Tibial nerve (tissue), 4 donors: ENCODE measurements at regions not wholly inside any gene's neighbourhood (a gene's known extent, or its start where the extent isn't known, plus 50 kb on each side); places are given as distances from the start of the nearest gene placed in this dataset.

Experiments
- DNase-seq, 2 donors: peaks; one replicate each; pipeline ENCODE4 v3.0.0-alpha.2; 2019; ENCODE audit warnings: low spot score in 2 of 2
- H3K27ac ChIP-seq, 4 donors: fragments of 200-600 bp; sonication (generic) in 3 of 4; one replicate each; pipeline ENCODE4 v1.5.1; 2017 to 2019; ENCODE audit warnings: mild to moderate bottlenecking in 1 of 4
- H3K27me3 ChIP-seq, 2 donors: fragments of 200-600 bp; sonication (generic) in 1 of 2; one replicate each; pipeline versions ENCODE4 v1.5.1 to v1.6.0; 2017 to 2019
- H3K36me3 ChIP-seq, 3 donors: fragments of 200-600 bp; sonication (generic); one replicate each; pipeline ENCODE4 v1.5.1; 2018 to 2019
- H3K4me1 ChIP-seq, 4 donors: fragments of 200-600 bp; sonication (generic) in 3 of 4; one replicate each; pipeline ENCODE4 v1.5.1; 2017 to 2019
- H3K4me3 ChIP-seq, 4 donors: fragments of 200-600 bp; sonication (generic) in 3 of 4; one replicate each; pipeline ENCODE4 v1.5.1; 2017 to 2019; ENCODE audit warnings: mild to moderate bottlenecking in 1 of 4, moderate library complexity in 1 of 4
- H3K9me3 ChIP-seq, 4 donors: fragments of 200-600 bp; sonication (generic) in 3 of 4; one replicate each; pipeline ENCODE4 v1.5.1; 2017 to 2019
- EP300 ChIP-seq, 2 donors: sonication (generic); formaldehyde crosslinking; IDR thresholded peaks; one replicate each; pipeline ENCODE4 v1.6.1; 2017; ENCODE audit warnings: antibody characterized with exemption in 2 of 2, mild to moderate bottlenecking in 1 of 2
- POLR2A ChIP-seq, 2 donors: fragments of 450-650 bp; IDR thresholded peaks; one replicate each; pipeline ENCODE4 v1.6.1; 2017; ENCODE audit warnings: antibody characterized with exemption in 2 of 2, mild to moderate bottlenecking in 2 of 2, moderate library complexity in 2 of 2
- WGBS, 2 donors: methylation state at CpG; one replicate each; pipeline ENCODE4 v1.1.5; 2018; 5-methylcytosine and 5-hydroxymethylcytosine counted together
- TF ChIP-seq, protein P1 (sequence below), 5 experiments: fragments of 200-600 bp in 3 of 5; fragments of 450-650 bp in 2 of 5; sonication (generic) in 3 of 5; IDR thresholded peaks; one replicate each; pipeline ENCODE4 v1.5.1; 2016 to 2019; ENCODE audit warnings: antibody characterized with exemption in 5 of 5, mild to moderate bottlenecking in 3 of 5, moderate library complexity in 2 of 5

DNA sequence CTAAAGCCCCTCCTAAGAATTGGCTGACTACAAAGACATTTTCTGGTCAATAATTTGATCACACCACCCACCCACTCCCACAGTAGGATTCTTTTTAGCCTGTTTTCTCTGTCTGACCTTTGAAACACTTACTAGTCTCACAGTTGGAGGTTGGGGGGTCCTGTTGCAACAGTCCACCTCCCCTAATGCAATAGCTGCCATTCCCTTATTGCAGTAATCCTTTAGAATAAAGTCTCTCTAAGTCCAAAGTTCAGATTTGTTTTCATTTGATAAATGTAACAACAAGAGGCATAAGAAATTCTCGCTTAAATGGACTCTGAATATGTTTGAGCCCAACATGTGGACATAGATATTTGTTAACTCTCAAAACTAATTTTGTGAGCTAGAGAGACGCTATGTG lies 1326.8 kb upstream of the TMEFF2 start:
- no peaks in the 10 kb centered on the region for H3K4me1 ChIP-seq
- no peak for DNase-seq
- WGBS, 2 donors: 87 to 93% methylated on average over 2 of the region's 2 CpGs
- H3K27me3 ChIP-seq: no peaks in the 10 kb centered on the region
- TF ChIP-seq EP300 (IDR thresholded peaks at IDR 0.05): no peak
- no peak for TF ChIP-seq POLR2A (IDR thresholded peaks at IDR 0.05)
- TF ChIP-seq, protein P1, sequence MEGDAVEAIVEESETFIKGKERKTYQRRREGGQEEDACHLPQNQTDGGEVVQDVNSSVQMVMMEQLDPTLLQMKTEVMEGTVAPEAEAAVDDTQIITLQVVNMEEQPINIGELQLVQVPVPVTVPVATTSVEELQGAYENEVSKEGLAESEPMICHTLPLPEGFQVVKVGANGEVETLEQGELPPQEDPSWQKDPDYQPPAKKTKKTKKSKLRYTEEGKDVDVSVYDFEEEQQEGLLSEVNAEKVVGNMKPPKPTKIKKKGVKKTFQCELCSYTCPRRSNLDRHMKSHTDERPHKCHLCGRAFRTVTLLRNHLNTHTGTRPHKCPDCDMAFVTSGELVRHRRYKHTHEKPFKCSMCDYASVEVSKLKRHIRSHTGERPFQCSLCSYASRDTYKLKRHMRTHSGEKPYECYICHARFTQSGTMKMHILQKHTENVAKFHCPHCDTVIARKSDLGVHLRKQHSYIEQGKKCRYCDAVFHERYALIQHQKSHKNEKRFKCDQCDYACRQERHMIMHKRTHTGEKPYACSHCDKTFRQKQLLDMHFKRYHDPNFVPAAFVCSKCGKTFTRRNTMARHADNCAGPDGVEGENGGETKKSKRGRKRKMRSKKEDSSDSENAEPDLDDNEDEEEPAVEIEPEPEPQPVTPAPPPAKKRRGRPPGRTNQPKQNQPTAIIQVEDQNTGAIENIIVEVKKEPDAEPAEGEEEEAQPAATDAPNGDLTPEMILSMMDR (IDR thresholded peaks at IDR 0.05): no peak
- H3K4me3 ChIP-seq: no peak overlapping the region
- no peaks in the 10 kb centered on the region for H3K9me3 ChIP-seq
- no peak overlapping the region for H3K27ac ChIP-seq
- H3K36me3 ChIP-seq: no peaks in the 10 kb centered on the region

DNA sequence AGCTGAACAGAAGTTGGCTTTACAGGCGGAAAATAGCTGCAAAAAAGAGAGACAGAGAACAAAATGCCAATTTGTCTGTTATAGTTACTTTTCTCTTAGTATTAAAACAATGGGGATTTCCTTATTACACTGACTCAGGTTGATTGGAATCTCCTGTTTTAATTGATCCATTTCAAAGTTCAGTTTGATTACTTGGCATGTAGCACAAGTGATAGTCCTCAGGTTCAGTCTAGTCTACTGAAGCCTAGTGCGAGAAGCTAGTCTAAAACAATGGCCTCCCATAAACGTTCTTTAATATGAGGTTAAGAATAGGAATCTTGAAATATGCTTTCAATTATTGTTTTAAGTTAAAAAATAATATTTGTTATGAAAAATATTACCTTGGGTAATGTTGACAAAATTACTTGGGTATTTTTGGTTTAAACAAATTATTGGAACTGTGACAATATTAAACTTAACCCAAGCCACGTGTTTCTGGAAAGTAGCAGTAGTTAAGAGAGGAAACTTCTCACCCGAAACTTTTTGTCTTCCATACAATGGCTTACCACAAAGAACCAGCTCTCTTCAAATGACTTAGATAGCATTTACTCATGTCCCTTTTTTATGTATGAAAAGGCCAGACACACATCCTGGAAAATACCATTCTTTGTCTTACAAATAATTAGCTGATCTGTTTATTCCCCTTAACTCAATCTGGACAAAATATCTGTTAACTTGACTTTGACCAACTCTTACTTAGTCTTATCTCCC lies 1326.2 kb upstream of the TMEFF2 start:
- DNase-seq: no peak
- no peaks in the 10 kb centered on the region for H3K27me3 ChIP-seq
- no peak overlapping the region for H3K27ac ChIP-seq
- WGBS, 2 donors: 73 to 78% methylated on average over 5 of the region's 5 CpGs
- no peaks in the 10 kb centered on the region for H3K9me3 ChIP-seq
- H3K4me3 ChIP-seq: no peak overlapping the region
- no peaks in the 10 kb centered on the region for H3K4me1 ChIP-seq
- TF ChIP-seq POLR2A (IDR thresholded peaks at IDR 0.05): no peak
- TF ChIP-seq, protein P1 (IDR thresholded peaks at IDR 0.05): no peak
- no peak for TF ChIP-seq EP300 (IDR thresholded peaks at IDR 0.05)
- H3K36me3 ChIP-seq: no peaks in the 10 kb centered on the region

DNA sequence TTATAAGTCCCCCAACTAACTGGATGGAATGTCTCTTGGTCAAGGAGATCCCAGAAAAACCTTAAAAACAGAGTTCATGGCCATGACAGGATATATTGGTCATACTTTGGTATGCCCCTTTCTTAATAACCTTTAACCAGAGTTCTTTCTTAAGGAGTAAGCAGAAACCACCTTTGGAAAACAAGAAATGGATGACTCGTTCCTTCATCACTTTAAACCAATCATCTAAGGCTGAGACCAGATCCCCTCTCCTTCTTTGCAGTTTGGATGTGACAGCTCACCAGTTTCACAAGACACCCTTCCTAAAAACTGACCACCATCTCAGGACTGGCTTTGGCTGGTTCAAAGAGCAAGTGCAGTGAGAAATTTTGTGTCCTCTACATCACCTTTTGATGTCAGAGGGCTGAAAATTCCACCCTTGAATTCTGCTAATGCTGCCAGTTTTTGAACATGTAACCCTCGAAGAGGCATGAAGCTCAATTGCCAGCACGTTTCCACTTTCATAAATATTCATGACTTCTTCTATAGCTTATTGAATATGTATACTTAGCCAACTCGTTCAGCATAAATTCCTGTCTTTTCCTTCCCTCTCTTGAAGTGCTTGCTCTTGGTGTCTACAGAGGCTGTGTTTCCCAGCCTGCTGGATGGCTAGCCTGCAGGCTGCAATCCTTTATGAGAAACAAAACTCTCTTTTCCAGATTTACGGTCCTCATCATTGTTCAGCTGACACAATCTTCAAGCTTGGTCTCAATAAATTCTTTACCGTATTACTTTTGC lies 1323.5 kb upstream of the TMEFF2 start:
- no peaks in the 10 kb centered on the region for H3K36me3 ChIP-seq
- no peaks in the 10 kb centered on the region for H3K4me1 ChIP-seq
- WGBS, 2 donors: 67 to 74% methylated on average over 6 of the region's 6 CpGs
- H3K4me3 ChIP-seq: no peak overlapping the region
- no peaks in the 10 kb centered on the region for H3K9me3 ChIP-seq
- TF ChIP-seq EP300 (IDR thresholded peaks at IDR 0.05): no peak
- TF ChIP-seq, protein P1 (IDR thresholded peaks at IDR 0.05): no peak
- TF ChIP-seq POLR2A (IDR thresholded peaks at IDR 0.05): no peak
- no peaks in the 10 kb centered on the region for H3K27me3 ChIP-seq
- DNase-seq: no peak
- no peak overlapping the region for H3K27ac ChIP-seq

DNA sequence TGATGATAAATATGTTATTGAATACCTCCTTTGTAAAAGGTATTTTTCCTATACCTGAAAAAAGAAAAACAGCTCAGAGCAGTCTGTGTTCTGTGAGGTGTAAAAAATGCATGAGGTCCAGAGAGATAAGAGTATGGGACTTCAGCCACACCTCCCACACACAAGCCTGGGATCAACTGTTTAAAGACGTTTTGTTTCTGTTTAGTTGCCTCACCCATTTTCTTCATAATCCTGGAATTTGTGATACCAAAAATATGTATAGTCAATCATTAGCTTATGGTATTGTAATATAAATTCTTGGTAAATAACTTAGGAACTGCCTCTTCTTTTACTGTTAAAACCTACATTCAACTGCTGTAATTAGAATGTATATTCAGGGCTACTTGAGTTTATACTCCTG lies 1322.9 kb upstream of the TMEFF2 start:
- no peaks in the 10 kb centered on the region for H3K4me1 ChIP-seq
- no peak overlapping the region for H3K4me3 ChIP-seq
- no peak for TF ChIP-seq POLR2A (IDR thresholded peaks at IDR 0.05)
- TF ChIP-seq EP300 (IDR thresholded peaks at IDR 0.05): no peak
- TF ChIP-seq, protein P1 (IDR thresholded peaks at IDR 0.05): no peak
- DNase-seq: no peak
- no peaks in the 10 kb centered on the region for H3K27me3 ChIP-seq
- no peak overlapping the region for H3K27ac ChIP-seq
- WGBS, 2 donors: 49 to 52% methylated on average over 1 of the region's 1 CpG
- no peaks in the 10 kb centered on the region for H3K9me3 ChIP-seq
- no peaks in the 10 kb centered on the region for H3K36me3 ChIP-seq

DNA sequence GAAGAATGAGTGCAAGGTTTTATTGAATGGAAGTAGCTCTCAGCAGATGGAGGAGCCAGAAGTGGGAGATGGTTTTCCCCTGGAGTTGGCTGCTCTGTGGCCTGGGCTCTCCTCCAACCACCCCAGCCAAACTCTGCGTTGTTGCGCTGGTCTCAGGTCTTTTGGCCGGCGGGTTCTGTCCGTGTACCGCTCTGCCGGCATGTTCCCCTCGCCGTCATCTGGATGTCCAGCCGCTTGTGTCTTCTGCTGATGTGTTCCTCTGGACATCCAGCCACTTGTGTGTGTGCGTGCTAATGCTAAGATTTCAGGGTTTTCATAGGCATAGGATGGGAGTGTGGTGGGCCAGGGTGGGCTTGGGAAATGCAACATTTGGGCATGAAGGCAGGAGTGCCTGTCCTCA lies 1311.3 kb upstream of the TMEFF2 start:
- Histone ChIP-seq H3K36me3 (no peaks in the 10 kb centered on the region), H3K4me1 (no peaks in the 10 kb centered on the region), H3K9me3 (no peaks in the 10 kb centered on the region), H3K27ac (no peak overlapping the region), H3K27me3 (no peaks in the 10 kb centered on the region), H3K4me3 (no peak overlapping the region)
- DNase-seq: no peak
- TF ChIP-seq, protein P1 (IDR thresholded peaks at IDR 0.05): no peak
- TF ChIP-seq POLR2A (IDR thresholded peaks at IDR 0.05) (no peak), EP300 (IDR thresholded peaks at IDR 0.05) (no peak)
- 97 to 98% methylated on average over 11 of the region's 11 CpGs for WGBS, 2 donors
